ENCODE measurements at regions not wholly inside any gene's neighbourhood (a gene's known extent, or its start where the extent isn't known, plus 50 kb on each side); places are given as distances from the start of the nearest gene placed in this dataset.

GRCh38 chr10:107481224-107481623 is 316.7 kb upstream of the SORCS1 start:
- H3K27ac ChIP-seq = no peak overlapping the region
- no peak for TF ChIP-seq CTCF (IDR thresholded peaks at IDR 0.05)
- no peaks in the 10 kb centered on the region for H3K27me3 ChIP-seq (replicated peaks; ENCODE audit: insufficient read depth)
- H3K4me3 ChIP-seq = no peak overlapping the region
- H3K36me3 ChIP-seq = no peaks in the 10 kb centered on the region
- no peaks in the 10 kb centered on the region for H3K9me3 ChIP-seq
- no peak for DNase-seq (ENCODE audit: low spot score)
- no peak for ATAC-seq (ENCODE audit: insufficient number of reproducible peaks, low FRiP score, low read depth)
- no peaks in the 10 kb centered on the region for H3K4me1 ChIP-seq (ENCODE audit: control insufficient read depth in 1 of 2, low read depth in 2 of 2)

GRCh38 chr10:107480781-107481180 is 316.3 kb upstream of the SORCS1 start:
- DNase-seq (ENCODE audit: low spot score) (no peak), ATAC-seq (ENCODE audit: insufficient number of reproducible peaks, low FRiP score, low read depth) (no peak)
- H3K27ac ChIP-seq = no peak overlapping the region
- H3K4me3 ChIP-seq = no peak overlapping the region
- no peak for TF ChIP-seq CTCF (IDR thresholded peaks at IDR 0.05)
- no peaks in the 10 kb centered on the region for H3K4me1 ChIP-seq (ENCODE audit: control insufficient read depth in 1 of 2, low read depth in 2 of 2)
- H3K9me3 ChIP-seq = no peaks in the 10 kb centered on the region
- no peaks in the 10 kb centered on the region for H3K36me3 ChIP-seq
- no peaks in the 10 kb centered on the region for H3K27me3 ChIP-seq (replicated peaks; ENCODE audit: insufficient read depth)

- no peak for ATAC-seq (ENCODE audit: insufficient number of reproducible peaks, low FRiP score, low read depth)
- TF ChIP-seq CTCF (IDR thresholded peaks at IDR 0.05) = no peak
- H3K4me1 ChIP-seq (ENCODE audit: control insufficient read depth in 1 of 2, low read depth in 2 of 2) = no peaks in the 10 kb centered on the region
- H3K36me3 ChIP-seq = no peaks in the 10 kb centered on the region
- H3K9me3 ChIP-seq = no peaks in the 10 kb centered on the region
- H3K4me3 ChIP-seq = no peak overlapping the region
- DNase-seq (ENCODE audit: low spot score) = no peak
- no peak overlapping the region for H3K27ac ChIP-seq
- H3K27me3 ChIP-seq (replicated peaks; ENCODE audit: insufficient read depth) = no peaks in the 10 kb centered on the region
Observed at GRCh38 chr10:107477266-107477665, 312.8 kb upstream of the SORCS1 start.

GRCh38 chr10:107476408-107476807 is 311.9 kb upstream of the SORCS1 start:
- H3K36me3 ChIP-seq = no peaks in the 10 kb centered on the region
- DNase-seq (ENCODE audit: low spot score) = no peak
- no peaks in the 10 kb centered on the region for H3K4me1 ChIP-seq (ENCODE audit: control insufficient read depth in 1 of 2, low read depth in 2 of 2)
- no peak overlapping the region for H3K4me3 ChIP-seq
- no peak for ATAC-seq (ENCODE audit: insufficient number of reproducible peaks, low FRiP score, low read depth)
- H3K9me3 ChIP-seq = no peaks in the 10 kb centered on the region
- no peak for TF ChIP-seq CTCF (IDR thresholded peaks at IDR 0.05)
- no peak overlapping the region for H3K27ac ChIP-seq
- H3K27me3 ChIP-seq (replicated peaks; ENCODE audit: insufficient read depth) = no peaks in the 10 kb centered on the region

GRCh38 chr10:107474650-107475049 is 310.1 kb upstream of the SORCS1 start:
- Histone ChIP-seq H3K4me3 (no peak overlapping the region), H3K36me3 (no peaks in the 10 kb centered on the region), H3K4me1 (ENCODE audit: control insufficient read depth in 1 of 2, low read depth in 2 of 2) (no peaks in the 10 kb centered on the region), H3K27me3 (replicated peaks; ENCODE audit: insufficient read depth) (no peaks in the 10 kb centered on the region), H3K27ac (no peak overlapping the region), H3K9me3 (no peaks in the 10 kb centered on the region)
- no peak for ATAC-seq (ENCODE audit: insufficient number of reproducible peaks, low FRiP score, low read depth)
- no peak for DNase-seq (ENCODE audit: low spot score)
- no peak for TF ChIP-seq CTCF (IDR thresholded peaks at IDR 0.05)
